ENCODE measurements at regions not wholly inside any gene's neighbourhood (a gene's known extent, or its start where the extent isn't known, plus 50 kb on each side); places are given as distances from the start of the nearest gene placed in this dataset.
"Not testable (repeated sequence)": the region's sequence is repeated elsewhere in the genome, so short reads cannot be mapped to it uniquely, and the experiment has no call there.

DNA sequence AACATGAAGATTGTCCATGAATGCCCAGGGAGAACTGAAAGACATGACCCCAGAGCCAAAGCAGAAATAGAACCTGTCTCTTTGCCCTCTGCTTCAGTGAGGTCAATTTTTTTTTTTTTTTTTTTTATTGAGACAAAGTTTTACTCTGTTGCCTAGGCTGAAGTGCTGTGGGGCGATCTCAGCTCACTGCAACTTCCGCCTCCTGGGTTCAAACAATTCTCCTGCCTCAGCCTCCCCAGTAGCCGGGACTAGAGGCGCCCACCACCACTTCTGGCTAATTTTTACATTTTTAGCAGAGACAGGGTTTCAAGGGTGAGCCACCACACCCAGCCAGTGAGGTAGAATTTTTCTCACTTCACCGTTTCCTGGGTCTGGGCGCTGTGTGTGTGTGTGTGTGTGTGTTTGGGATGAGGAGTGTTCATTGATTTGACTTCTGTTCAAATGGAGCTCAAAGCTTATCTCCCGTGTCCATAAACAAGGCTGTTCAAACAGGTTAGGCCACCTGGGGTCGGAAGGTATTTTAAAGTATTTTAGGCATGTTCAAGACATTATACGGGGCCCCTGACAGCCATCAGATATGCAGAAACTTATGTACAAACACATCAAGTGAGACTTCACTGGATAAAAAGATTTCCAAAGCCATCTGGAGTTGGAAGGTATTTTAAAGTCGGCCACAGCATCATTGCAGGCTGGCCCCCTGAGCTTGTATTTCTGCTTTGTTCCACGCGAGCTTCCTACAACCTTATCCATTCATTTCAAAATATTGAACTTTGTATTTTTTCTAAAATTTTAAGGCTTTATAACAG, 93.8 kb downstream of the MAP3K8 start:
- Mint-ChIP-seq H3K4me3 (peak overlapping the region; percentile 70), H3K4me1 (peaks cover 77% of the 10 kb centered on the region)

DNA sequence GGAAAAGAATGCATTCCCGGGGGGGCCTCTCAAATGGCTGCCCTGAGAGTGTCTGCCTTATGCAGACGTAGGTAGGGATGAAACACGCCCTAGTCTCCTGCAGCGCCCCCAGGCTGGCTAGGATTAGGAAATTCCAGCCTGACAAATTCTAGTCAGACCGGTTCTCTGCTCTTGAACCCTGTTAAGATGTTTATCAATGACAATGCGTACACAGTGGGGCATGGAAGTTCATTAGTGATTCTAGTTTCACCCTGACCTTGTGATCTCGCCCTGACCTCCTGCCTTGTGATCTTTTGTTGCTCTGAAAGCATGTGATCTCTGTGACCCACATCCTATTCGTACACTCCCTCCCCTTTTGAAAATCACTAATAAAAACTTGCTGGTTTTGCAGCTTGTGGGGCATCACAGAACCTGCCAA, 88.7 kb downstream of the MAP3K8 start:
- DNase-seq (ENCODE audit: low spot score in 2 of 2); H3K9me3 Mint-ChIP-seq; H3K36me3 Mint-ChIP-seq (ENCODE audit: insufficient read depth); H3K27me3 Mint-ChIP-seq: not testable (repeated sequence)
- peak overlapping the region; percentile 79 for H3K27ac Mint-ChIP-seq (ENCODE audit: low read depth)
- H3K4me1 Mint-ChIP-seq = peaks cover 48% of the 10 kb centered on the region
- peak; percentile 42 for ATAC-seq (replicated peaks; ENCODE audit: extremely low read depth, poor library complexity, severe bottlenecking)
- peak overlapping the region; percentile 35 for H3K4me3 Mint-ChIP-seq

More for the DNA sequence above, 93.8 kb downstream of the MAP3K8 start:
- ATAC-seq (replicated peaks; ENCODE audit: extremely low read depth, poor library complexity, severe bottlenecking) = no peak
- Mint-ChIP-seq H3K27me3 (no peaks in the 10 kb centered on the region), H3K27ac (ENCODE audit: low read depth) (peak overlapping the region; percentile 96), H3K36me3 (ENCODE audit: insufficient read depth) (peaks cover 19% of the 10 kb centered on the region), H3K9me3 (no peaks in the 10 kb centered on the region)
- peak in 1 of 2 donors; percentile 32 for DNase-seq (ENCODE audit: low spot score in 2 of 2)

DNA sequence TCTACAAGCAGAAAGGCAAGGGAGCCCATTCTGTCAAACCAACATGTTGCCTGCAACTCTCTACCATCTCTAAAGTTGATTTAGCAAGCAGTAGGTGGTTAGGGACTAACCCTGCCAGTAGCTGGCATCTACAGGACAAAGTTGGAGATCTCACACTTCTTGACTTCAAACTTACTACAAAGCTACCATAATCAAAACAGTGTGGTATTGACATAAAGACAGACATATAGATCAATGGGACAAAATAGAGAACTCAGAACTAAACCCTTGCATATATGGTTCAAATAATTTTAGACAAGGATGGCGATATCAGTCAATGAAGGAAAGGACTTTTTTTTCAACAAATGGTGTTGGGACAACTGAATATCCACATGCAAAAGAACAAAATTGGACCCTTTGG, 84.9 kb downstream of the MAP3K8 start:
- H3K27me3 Mint-ChIP-seq = no peaks in the 10 kb centered on the region
- no peak overlapping the region for H3K4me3 Mint-ChIP-seq
- H3K27ac Mint-ChIP-seq (ENCODE audit: low read depth) = no peak overlapping the region
- H3K36me3 Mint-ChIP-seq (ENCODE audit: insufficient read depth) = no peaks in the 10 kb centered on the region
- H3K9me3 Mint-ChIP-seq = no peaks in the 10 kb centered on the region
- ATAC-seq (replicated peaks; ENCODE audit: extremely low read depth, poor library complexity, severe bottlenecking) = no peak
- H3K4me1 Mint-ChIP-seq = peaks cover 27% of the 10 kb centered on the region
- no peak for DNase-seq (ENCODE audit: low spot score in 2 of 2)
